ENCODE measurements at regions not wholly inside any gene's neighbourhood (a gene's known extent, or its start where the extent isn't known, plus 50 kb on each side); places are given as distances from the start of the nearest gene placed in this dataset.

DNA sequence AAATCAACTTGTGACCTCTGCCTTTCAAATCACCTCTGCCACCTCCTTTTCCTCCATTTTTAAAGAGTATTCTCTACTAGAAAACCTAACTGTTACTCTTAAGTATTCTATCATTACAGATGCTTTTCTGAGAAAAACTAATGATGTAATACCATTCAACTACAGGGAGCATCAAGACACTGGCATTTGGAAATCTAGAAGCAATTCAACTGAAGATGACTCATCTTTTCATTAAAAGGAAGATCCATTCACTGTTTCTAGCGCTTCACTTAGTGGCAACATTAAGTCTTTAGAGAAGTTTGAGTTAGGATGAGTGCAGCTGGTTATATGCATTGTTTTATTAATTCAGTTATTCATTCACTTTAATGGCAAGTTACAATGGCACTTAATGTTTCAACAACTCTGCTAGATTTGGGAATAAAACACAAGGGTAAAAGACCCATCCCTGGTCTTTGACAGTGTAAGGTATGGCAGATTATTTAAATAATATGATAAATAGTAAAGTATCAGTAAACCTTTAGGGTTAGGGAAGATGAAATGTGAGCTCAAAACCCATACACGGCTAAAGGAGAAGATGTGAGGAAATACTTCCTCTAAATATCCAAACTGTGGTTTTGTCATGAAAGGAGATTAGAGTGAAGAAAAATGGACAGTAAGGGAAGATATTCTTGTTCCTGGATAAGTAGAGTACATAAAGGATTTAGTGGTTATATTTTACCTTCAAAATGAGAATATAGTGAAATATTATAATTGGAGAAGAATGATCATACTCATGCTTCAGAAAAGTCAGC is 61.7 kb downstream of the KCNJ2 start:
- no peak for DNase-seq (ENCODE audit: low spot score)

DNA sequence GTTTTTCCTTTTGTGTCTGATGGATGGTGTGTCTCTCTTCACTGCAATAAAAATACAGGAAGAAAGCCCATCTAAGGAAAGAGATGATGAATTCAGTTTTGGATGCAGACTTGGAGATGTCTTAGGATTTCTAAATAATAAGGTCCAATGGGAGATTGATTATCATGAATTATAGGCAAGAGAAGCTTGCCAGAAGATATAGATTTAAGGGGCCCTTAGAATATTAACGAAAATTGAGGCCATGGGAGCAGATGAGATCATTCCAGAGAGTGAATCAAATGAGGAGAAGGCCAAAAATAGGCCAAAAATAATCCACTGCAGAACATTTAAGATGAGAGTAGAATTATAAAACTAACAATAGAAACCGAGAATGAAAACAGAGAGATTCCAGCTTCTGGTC is 63.1 kb downstream of the KCNJ2 start:
- DNase-seq (ENCODE audit: low spot score), result no peak

DNA sequence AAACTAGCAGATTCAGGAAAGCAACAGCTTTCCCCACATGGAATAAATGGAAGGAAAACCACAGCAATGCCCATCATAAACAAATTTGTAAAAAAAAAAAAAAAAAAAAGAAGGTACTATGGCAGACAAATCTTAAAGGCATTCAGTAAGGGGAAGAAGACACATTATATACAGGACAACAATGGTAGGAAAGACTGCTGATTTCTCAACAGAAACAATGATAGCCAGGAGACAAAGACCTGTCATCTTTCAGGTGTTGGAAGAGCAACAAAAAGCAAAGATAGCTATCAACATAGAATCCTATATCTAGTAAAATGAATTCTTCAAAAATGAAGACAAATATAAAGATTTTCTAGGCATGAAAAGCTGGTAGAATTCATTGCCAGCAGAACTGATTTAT is 65.9 kb downstream of the KCNJ2 start:
- DNase-seq (ENCODE audit: low spot score), result no peak

DNA sequence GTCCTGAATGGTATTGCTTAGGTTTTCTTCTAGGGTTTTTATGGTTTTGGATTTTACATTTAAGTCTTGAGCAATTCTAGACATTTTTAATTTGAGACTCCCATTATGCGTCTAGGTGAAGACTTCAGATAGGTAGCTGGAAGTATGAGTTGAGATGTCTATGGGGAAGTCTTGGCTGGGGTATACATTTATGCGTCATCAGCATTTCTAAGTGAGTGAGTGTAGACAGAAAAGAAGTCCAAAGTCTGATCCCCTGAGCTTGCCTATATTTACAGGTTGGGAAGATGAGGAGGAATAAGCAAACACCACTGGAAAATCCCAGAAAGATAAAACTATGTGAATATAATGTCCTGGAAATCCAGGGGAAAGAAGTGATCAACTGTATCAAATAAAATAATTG is 68.9 kb downstream of the KCNJ2 start:
- DNase-seq (ENCODE audit: low spot score), result no peak

DNA sequence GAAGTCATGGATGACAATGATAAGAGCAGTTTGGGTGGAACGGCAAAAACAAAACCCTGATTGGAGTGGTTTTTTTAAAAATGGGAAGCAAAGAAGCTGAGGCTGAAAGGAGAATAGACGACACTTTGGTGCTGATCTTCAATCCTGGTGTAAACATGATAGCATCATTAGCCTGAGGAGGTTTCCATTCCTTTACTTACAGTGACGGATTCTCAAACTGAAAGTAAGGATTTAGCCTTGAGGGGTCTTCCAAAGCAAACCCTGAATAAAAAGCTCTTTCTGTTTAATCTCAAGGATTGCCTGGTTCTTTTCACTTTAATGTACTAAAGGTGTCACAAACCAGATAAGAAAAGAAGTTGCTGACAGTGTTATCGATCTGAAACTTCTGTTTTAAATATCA is 69.3 kb downstream of the KCNJ2 start:
- DNase-seq (ENCODE audit: low spot score), result no peak

DNA sequence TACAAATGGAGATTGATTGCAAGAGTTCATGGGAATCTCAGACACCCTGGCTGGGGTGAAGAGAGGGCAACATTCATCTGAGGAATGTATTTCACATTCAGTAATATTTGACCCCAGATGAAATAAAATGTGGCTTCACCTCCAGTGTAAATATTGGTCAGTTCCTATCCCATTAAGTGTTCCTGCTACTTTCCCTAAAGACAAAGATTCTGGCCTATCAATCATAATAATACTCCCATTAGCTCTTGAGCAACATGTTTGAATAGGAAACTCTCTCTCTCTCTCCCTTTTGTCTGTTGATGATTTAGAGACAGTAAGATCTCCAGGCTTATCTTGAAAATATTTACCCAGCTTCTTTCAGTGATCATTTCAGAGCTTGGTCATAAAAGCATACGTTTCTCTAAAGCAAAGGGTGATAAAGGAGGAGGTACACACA is 70.1 kb downstream of the KCNJ2 start:
- DNase-seq (ENCODE audit: low spot score), result no peak

DNA sequence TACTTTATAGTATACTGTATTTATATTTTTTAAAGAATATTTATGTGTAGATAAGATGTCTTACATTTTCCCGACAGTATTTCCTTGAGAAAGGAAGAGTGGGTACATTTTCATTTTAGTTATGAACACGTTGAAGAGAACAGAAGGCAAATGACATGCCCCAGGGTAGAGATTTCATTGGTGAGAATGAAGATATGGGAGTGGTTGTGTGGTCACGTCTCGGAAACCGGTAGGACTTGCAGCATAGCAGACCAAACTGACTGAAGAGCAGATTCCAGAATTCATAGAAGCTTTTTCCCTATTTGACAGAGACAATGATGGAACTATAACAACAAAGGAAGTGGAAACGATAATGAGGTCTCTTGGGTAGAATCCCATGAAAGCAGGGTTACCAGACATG is 71.7 kb downstream of the KCNJ2 start:
- no peak for DNase-seq (ENCODE audit: low spot score)

DNA sequence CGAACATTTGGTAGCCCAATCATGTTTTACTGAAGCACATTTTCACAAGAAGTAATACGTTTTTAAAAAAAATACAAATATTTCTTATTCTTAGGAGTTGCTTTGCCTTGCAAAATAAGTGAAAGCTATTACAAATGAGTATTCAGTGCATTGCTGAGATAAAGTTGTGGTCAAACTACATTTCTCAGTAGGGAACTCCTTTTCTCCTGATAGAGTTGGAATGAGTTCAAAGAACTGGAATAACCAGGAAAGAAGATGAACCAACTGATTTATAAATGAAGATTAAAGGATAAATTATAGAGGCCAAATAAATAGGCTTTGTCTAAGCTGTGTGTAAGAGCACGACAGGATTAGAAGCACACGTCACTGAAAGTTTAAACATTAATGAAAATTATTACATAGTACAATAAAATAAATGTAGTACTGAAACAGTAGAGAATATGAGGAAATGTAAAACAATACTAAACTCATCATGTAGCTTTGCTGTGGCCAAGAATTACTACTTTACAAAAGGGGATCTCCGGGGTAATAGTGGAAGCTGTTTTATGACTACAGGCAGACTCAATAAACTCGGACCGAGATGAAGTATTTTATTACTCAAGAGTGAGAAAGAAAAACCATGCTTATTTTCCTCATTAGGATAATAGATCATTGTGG is 73.6 kb downstream of the KCNJ2 start:
- DNase-seq (ENCODE audit: low spot score), result no peak

DNA sequence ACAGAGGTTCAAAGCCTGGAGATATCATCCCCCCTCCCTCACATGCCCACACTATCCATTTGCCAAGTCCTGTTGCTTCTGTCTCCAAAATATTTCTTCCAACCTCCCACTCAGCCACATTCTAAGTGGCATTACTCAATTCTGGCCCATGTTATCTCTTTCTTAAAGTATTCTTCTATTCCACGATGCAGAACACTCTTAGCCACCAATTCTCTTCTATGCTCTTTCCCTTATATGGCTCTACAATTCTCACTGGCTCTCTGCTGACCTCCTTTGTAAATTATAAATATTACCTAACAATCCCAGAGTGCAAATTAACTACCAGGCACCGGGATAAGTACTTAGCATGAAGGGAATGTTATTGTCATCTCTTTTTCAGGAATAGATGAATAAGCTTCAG is 82.4 kb downstream of the KCNJ2 start:
- DNase-seq (ENCODE audit: low spot score), result no peak

DNA sequence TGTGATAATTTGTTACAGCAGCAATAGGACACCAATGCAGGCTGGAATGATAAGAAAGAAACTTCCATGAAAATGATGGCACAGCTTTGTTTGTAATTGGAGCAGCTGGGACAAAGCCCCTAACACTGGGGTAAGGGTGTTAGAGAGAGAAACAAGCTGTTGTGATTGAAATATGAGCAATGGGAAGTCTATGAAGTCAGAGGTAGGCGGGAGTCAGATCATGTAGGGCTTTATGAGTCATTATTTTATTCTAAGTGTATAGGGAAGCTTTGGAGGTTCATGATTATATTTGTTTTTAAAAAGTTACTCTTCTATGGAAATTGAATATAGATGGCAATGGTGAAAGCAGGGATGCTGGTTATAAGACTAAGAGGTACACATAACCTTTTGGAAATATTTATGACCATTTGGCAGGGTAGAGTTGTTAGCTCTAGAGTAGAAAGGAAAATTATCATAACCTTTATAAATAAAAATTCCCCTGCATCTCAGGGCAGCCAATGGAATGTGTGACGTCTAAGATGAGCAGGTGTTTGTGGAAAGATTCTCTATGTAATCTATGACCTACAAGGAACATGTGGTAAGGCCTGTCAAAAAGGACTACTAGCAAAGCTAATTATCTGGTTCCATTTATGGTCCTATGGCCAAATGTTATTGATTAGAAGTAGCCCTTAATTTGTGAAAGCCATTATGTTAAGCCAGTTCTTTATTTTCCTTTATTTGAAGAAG is 85.6 kb downstream of the KCNJ2 start:
- DNase-seq (ENCODE audit: low spot score), result no peak

DNA sequence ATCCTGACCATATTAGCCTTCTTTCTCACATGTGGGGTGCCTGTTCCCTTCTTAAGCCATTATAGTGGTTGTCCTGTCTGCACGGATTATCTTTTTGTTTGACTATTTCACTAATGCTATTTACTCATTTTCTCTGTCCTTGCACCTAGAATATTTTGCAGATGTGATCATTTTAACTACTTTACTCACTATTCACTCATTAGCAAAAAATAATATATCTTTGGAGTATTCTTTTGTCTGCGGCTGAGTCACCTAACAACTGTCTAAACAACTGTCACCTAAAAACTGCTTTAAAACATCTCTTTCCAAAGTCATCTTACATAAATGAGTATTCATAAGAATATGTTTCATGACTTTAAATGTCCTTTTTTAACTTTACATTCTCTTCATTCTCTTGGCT is 87.4 kb downstream of the KCNJ2 start:
- DNase-seq (ENCODE audit: low spot score), result no peak

DNA sequence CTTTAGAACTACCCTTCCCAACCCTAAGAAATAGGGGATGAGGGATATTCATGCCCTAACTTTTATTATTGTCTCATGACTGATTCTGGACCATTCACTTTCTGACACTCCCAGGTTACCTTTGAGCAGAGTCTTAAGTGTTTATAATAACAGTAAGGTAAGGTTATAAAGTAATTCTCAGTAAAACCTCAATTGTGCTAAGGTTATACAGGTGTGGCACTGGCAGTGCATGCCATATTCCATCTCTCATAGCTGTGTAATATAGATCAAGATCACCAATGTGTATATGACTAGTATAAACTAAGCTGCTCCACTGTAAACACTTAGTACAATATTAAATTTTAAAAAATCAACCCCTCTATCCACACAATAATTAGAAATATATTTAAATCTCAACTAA is 89.1 kb downstream of the KCNJ2 start:
- DNase-seq (ENCODE audit: low spot score), result no peak

DNA sequence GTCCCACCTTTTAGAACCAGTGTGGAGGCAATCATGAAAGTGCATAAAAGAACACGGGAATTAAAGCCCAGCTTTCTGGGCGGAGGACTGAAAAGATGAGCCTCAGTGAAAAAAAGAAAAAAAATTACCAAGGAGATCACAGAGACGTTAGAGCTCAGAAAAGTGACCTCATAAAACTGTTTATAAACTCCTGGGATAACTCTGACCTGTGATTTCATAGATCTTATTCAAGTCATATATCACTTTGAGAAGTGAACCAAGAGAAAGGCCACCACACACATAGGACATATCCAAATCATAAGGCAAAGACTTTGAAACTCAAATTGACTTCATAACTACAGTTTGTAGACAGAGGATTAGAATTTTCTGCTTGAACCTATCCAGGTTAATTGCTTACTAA is 90.1 kb downstream of the KCNJ2 start:
- no peak for DNase-seq (ENCODE audit: low spot score)

DNA sequence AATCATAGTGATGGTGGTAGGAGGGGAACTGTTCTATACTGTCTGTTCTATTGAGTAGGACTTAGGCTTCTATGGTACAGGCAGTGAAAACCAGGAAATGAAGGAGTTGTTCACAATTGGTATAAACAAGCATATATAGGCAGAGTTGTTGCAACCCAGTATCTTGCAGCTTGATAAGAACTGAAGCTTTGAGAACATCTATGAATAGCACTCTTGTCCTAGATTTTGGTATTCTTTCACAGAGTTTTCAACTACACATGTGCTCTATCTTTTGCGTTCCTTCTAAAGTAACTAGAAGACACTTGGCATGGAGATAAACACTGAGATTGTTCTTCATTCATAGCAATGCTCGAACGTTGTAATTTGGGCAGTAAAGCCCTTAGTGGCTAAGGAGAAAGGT is 91.8 kb downstream of the KCNJ2 start:
- no peak for DNase-seq (ENCODE audit: low spot score)

DNA sequence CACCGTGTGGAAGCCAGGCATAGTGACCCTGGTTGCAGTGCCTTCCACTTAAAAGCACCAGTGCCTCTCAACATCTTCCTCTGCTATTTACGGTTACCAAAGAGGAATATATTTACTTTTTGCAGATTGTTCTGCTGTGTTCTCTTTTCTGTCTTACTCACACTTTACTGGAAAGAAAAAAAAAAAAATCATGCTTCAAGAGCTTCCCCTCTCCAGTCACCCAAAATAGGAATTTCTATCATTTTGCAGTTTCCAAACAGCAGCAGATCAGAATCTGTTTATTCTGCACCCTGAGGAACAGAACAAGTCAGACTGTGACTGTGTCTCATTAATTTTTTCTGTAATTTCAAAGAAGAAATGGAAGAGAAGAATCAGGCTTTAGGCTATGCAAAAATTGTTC is 96.1 kb downstream of the KCNJ2 start:
- no peak for DNase-seq (ENCODE audit: low spot score)

DNA sequence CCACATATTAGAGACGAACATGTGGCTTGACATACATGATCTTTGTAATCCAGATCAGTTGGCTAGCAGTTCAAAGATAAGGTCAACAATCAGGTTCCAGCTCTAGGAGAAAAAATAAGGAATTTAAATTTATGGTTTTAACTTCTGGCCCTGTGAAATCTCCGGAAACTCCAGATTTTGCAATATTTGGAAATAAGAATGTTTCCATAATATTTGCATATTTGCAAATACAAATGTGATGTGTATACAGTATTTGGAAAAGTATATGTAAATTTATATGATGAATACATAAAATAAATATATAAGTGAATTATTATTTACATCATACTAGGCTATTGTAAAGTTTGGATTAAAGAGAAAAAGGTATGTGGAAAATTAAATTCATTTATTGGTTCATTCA is 97.1 kb downstream of the KCNJ2 start:
- no peak for DNase-seq (ENCODE audit: low spot score)

DNA sequence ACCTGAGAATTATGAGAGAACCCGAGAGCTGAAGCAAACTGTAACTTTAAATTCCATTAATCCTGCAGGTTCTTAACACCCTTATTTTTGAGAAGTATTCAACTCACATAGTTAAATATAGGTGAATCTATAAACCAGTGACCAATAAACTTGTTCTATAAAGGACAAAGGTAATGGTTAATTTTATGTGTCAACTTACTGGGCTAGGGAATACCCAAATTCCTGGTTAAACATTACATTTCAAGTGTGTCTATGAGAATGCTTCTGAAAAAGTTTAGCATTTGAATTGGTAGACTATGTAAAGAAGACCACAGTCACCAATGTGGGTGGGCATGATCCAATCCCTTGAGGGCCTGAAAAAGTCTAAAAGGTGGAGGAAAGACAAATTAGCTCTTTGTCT is 99.1 kb downstream of the KCNJ2 start:
- no peak for DNase-seq (ENCODE audit: low spot score)

DNA sequence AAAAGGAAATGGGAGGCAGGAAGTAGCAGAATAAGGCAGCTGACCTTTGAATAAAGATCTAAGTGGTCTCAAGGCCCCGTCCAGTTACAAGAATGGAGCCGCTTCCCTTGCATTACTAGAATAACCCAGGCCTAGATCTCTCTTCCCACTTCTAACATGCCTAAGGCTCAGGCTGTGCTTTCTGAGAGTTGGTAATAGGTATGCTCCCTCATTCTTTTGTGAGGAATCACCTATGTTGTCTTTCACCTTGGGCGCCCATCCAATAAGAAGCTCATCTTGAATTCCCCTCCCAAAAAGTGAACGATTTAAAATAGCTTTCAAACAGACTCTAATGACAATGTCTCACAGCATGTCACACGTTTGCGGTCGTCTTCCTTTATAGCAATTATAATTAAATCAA is 101.2 kb downstream of the KCNJ2 start:
- no peak for DNase-seq (ENCODE audit: low spot score)

DNA sequence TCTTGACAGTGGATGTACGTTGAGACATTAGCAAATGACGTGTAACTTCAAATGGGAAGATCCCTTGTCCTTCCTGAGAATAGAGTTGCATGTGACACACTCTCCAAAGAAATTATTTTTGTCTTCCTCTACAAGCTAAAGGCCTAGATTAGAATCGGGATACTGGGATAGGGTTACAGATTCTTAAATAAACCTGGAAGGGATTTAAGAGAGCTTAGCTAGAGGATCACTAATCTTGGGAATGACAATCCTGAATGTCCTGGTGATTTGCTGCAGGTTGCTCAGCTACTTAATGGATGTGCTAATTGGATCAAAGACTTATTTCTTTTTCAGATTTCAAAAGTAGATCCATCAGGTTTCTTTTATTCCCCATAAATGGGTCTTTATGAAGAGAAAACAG is 101.9 kb downstream of the KCNJ2 start:
- no peak for DNase-seq (ENCODE audit: low spot score)

DNA sequence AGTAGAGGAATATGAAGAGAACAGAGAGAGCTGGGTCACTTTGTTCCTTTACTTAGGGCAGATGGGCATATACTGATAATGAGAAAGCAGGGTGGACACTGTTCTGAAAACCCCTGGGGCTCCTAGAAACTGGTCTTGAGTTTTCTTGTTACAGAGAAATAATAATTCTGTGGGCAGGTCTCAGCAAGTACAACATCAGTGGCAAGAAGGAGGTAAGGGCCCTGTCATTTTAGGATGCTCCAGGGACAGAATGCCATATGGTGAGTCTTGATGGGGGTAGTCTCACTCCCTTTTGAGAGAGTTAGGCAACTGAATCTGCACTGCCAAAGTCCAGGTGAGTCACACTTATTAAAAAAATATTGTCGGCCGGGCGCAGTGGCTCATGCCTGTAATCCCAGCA is 102.3 kb downstream of the KCNJ2 start:
- DNase-seq (ENCODE audit: low spot score), result no peak

DNA sequence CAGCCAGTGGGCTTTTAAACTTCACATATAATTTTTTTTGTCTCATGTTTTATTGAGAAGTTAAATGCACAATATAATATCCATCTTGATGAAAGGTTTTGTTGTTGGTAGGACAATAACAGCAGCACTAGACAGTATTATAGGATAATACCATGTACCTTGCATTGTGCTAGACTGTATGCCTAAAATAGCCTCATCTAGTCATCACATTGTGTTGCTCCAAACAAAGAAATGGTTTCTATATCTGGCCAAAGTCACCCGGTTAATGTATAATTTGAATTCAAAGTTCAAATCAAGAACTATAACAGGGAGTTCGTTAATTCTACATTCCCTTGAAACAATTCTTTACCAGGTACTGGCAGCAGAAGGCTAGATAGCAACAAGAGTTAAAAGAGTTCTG is 104.9 kb downstream of the KCNJ2 start:
- DNase-seq (ENCODE audit: low spot score), result no peak

DNA sequence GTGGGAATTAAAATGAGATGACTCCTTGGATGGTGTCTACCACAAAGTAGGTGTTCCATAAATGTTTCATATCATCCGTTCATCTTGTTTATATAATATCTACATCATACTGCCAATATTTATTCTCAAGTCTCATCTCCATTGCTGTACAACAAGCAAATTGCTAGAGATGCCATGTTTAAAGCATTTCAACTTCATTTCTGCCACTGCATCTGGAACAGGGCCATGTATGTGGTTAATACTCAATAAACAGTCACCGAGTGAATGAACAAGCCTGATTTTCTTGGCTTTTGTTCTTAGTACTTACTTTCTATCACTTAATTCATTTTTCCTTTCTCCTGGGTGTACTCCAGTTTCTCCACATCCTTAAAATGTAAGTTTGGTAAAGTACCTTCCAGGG is 107.6 kb downstream of the KCNJ2 start:
- no peak for DNase-seq (ENCODE audit: low spot score)

DNA sequence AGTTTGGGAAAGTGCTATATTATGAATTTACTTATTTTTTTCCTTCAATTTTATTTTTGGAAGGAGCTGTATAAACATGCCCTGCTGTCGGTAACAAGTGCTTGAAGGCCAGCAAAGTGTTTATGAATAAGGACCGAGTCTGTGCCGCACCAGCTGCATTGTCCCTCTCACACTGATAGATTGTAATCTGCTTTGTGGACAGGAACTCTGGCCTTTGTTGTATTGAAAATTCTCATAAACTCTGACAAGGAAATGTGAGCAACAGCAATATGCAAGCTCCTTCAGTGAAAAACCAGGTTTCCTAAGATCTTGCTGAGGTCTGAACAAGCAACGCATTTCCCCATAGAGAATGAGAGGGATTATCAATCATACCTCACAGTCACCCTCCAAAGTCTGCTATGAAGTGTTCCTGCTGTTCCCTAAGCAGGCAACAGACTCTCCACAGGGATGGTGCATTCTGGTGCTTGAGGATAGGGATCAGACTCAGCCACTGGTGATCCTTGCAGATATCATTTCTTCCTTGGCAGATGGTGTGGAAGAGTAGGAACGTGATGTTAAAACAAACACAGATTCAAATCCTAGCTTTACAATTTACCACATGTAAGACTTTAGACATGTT is 109.6 kb downstream of the KCNJ2 start:
- peak; percentile 57 for DNase-seq (ENCODE audit: low spot score)
